Stimulated activated CD4-positive, alpha-beta T cell treated with anti-CD3 and anti-CD28 coated beads, Interleukin-1b, Interleukin-23, amount 100 ng/mL, for 4 hours (primary cell): ENCODE measurements at regions not wholly inside any gene's neighbourhood (a gene's known extent, or its start where the extent isn't known, plus 50 kb on each side); places are given as distances from the start of the nearest gene placed in this dataset.
"Not testable (repeated sequence)": the region's sequence is repeated elsewhere in the genome, so short reads cannot be mapped to it uniquely, and the experiment has no call there.

Experiments
- DNase-seq, 2 donors: peaks; one replicate each; pipeline ENCODE4 v3.0.0-alpha.2; 2020; ENCODE audit warnings: low read depth in 2 of 2

GRCh38 chr11:25615069-25615468 is 716.9 kb upstream of the ANO3 start:
- DNase-seq: no peak

GRCh38 chr11:25615841-25616240 is 716.1 kb upstream of the ANO3 start:
- no peak for DNase-seq

- no peak for DNase-seq
Observed at GRCh38 chr11:25625094-25625493, 706.8 kb upstream of the ANO3 start.

GRCh38 chr11:25628030-25628429 is 703.9 kb upstream of the ANO3 start:
- DNase-seq: no peak

- no peak for DNase-seq
Observed at GRCh38 chr11:25633230-25633629, 698.7 kb upstream of the ANO3 start.

- DNase-seq: not testable (repeated sequence)
Observed at GRCh38 chr11:25649220-25649619, 682.7 kb upstream of the ANO3 start.

- no peak for DNase-seq
Observed at GRCh38 chr11:25650319-25650718, 681.6 kb upstream of the ANO3 start.

- DNase-seq: no peak
Observed at GRCh38 chr11:25655636-25656035, 676.3 kb upstream of the ANO3 start.

GRCh38 chr11:25658916-25659315 is 673.0 kb upstream of the ANO3 start:
- DNase-seq: no peak

- no peak for DNase-seq
Observed at GRCh38 chr11:25659706-25660105, 672.2 kb upstream of the ANO3 start.

GRCh38 chr11:25667871-25668270 is 664.1 kb upstream of the ANO3 start:
- DNase-seq: no peak

- no peak for DNase-seq
Observed at GRCh38 chr11:25691959-25692358, 640.0 kb upstream of the ANO3 start.

- no peak for DNase-seq
Observed at GRCh38 chr11:25702417-25702816, 629.5 kb upstream of the ANO3 start.

GRCh38 chr11:25710975-25711374 is 621.0 kb upstream of the ANO3 start:
- DNase-seq: no peak

GRCh38 chr11:25727944-25728343 is 604.0 kb upstream of the ANO3 start:
- DNase-seq: no peak

GRCh38 chr11:25730230-25730629 is 601.7 kb upstream of the ANO3 start:
- no peak for DNase-seq

- no peak for DNase-seq
Observed at GRCh38 chr11:25733777-25734176, 598.2 kb upstream of the ANO3 start.

GRCh38 chr11:25734591-25735211 is 597.2 kb upstream of the ANO3 start:
- no peak for DNase-seq

GRCh38 chr11:25737071-25737675 is 594.8 kb upstream of the ANO3 start:
- DNase-seq: no peak

- DNase-seq: no peak
Observed at GRCh38 chr11:25741886-25742285, 590.0 kb upstream of the ANO3 start.

- DNase-seq: no peak
Observed at GRCh38 chr11:25742800-25743199, 589.1 kb upstream of the ANO3 start.

- no peak for DNase-seq
Observed at GRCh38 chr11:25755381-25755780, 576.5 kb upstream of the ANO3 start.

GRCh38 chr11:25755918-25756584 is 575.9 kb upstream of the ANO3 start:
- no peak for DNase-seq
